ENCODE measurements at regions not wholly inside any gene's neighbourhood (a gene's known extent, or its start where the extent isn't known, plus 50 kb on each side); places are given as distances from the start of the nearest gene placed in this dataset.

- no peak for DNase-seq
These were observed 63.7 kb upstream of the PSMD7 start for GRCh38 chr16:74232806-74233465.

- no peak for DNase-seq
These were observed 66.5 kb upstream of the PSMD7 start for GRCh38 chr16:74230126-74230525.

- no peak for DNase-seq
These were observed 70.2 kb upstream of the PSMD7 start for GRCh38 chr16:74226338-74226954.

GRCh38 chr16:74224828-74225612 is 71.6 kb upstream of the PSMD7 start:
- no peak for DNase-seq

GRCh38 chr16:74221828-74222227 is 74.8 kb upstream of the PSMD7 start:
- no peak for DNase-seq

- DNase-seq, result no peak
These were observed 76.9 kb upstream of the PSMD7 start for GRCh38 chr16:74219706-74220105.

GRCh38 chr16:74218871-74219270 is 77.7 kb upstream of the PSMD7 start:
- DNase-seq, result no peak

- DNase-seq, result no peak
These were observed 80.3 kb upstream of the PSMD7 start for GRCh38 chr16:74216319-74216718.

GRCh38 chr16:74215249-74215648 is 81.4 kb upstream of the PSMD7 start:
- no peak for DNase-seq

GRCh38 chr16:74213372-74213771 is 83.2 kb upstream of the PSMD7 start:
- DNase-seq, result no peak

- DNase-seq, result no peak
These were observed 86.4 kb upstream of the PSMD7 start for GRCh38 chr16:74210245-74210644.

GRCh38 chr16:74202009-74202408 is 94.6 kb upstream of the PSMD7 start:
- DNase-seq, result no peak

- DNase-seq, result no peak
These were observed 95.0 kb upstream of the PSMD7 start for GRCh38 chr16:74201576-74201975.

GRCh38 chr16:74200921-74201320 is 95.7 kb upstream of the PSMD7 start:
- DNase-seq, result no peak

GRCh38 chr16:74199842-74200124 is 96.8 kb upstream of the PSMD7 start:
- DNase-seq, result no peak

- no peak for DNase-seq
These were observed 97.4 kb upstream of the PSMD7 start for GRCh38 chr16:74199066-74199841.

- DNase-seq, result no peak
These were observed 104.3 kb upstream of the PSMD7 start for GRCh38 chr16:74192281-74192797.

GRCh38 chr16:74190292-74190691 is 106.3 kb upstream of the PSMD7 start:
- no peak for DNase-seq

GRCh38 chr16:74188856-74189255 is 107.8 kb upstream of the PSMD7 start:
- DNase-seq, result no peak

GRCh38 chr16:74186561-74186971 is 110.0 kb upstream of the PSMD7 start:
- peak; percentile 73 for DNase-seq

GRCh38 chr16:74184839-74185238 is 111.8 kb upstream of the PSMD7 start:
- no peak for DNase-seq

- DNase-seq, result no peak
These were observed 112.8 kb upstream of the PSMD7 start for GRCh38 chr16:74183601-74184360.

All from NCI-H345 (cell line).